Ovary (tissue), 7 donors: ENCODE measurements at regions not wholly inside any gene's neighbourhood (a gene's known extent, or its start where the extent isn't known, plus 50 kb on each side); places are given as distances from the start of the nearest gene placed in this dataset.
A peak's percentile ranks its signal among the peaks of the same experiment; 100 is the strongest.

ENCODE experiments used
- DNase-seq, 5 donors: peaks; one replicate each; pipeline ENCODE4 v3.0.0-alpha.2; 2019 to 2020
- H3K27ac ChIP-seq, 2 donors: fragments of 200-600 bp; one replicate each; pipeline versions ENCODE4 v1.5.1 to v1.8.0; 2019 to 2022
- H3K27me3 ChIP-seq: fragments of 200-600 bp; one replicate; pipeline ENCODE4 v1.8.0; 2022
- H3K36me3 ChIP-seq: fragments of 200-600 bp; sonication (generic); one replicate; pipeline ENCODE4 v1.5.1; 2019
- H3K4me1 ChIP-seq: one replicate; pipeline ENCODE4 v1.8.1; 2013; ENCODE audit warnings: mild to moderate bottlenecking, moderate library complexity; ENCODE audit not compliant: insufficient read depth
- H3K4me3 ChIP-seq: fragments of 200-600 bp; sonication (generic); one replicate; pipeline ENCODE4 v1.5.1; 2017
- H3K9me3 ChIP-seq, 2 donors: fragments of 200-600 bp in 1 of 2; sonication (generic) in 1 of 2; one replicate each; pipeline versions ENCODE4 v1.5.1 to v1.8.1; 2013 to 2019; ENCODE audit warnings: mild to moderate bottlenecking in 1 of 2, moderate library complexity in 1 of 2
- EP300 ChIP-seq: sonication (generic); formaldehyde crosslinking; IDR thresholded peaks from one replicate; pipeline ENCODE4 v1.6.1; 2017; ENCODE audit warnings: antibody characterized with exemption
- POLR2A ChIP-seq: fragments of 450-650 bp; IDR thresholded peaks from one replicate; pipeline ENCODE4 v1.6.1; 2017; ENCODE audit warnings: antibody characterized with exemption, mild to moderate bottlenecking, moderate library complexity
- WGBS, 3 donors: extraction: QIAGEN DNeasy Blood & Tissue Kit in 1 of 3; methylation state at CpG; one replicate each; pipeline versions ENCODE4 v1.1.5 to v1.1.7; 2013 to 2017; 5-methylcytosine and 5-hydroxymethylcytosine counted together
- intact Hi-C, 4 donors: fragments of 100-400 bp; cut with DNase I; formaldehyde crosslinking; loops; one replicate each; pipeline versions ENCODE4 v1.11.0 to v1.15.1; 2022 to 2023
- TF ChIP-seq, protein P1 (sequence below), 3 donors: fragments of 450-650 bp in 2 of 3; fragments of 200-600 bp in 1 of 3; IDR thresholded peaks; one replicate each; pipeline versions ENCODE4 v1.5.1 to v1.8.0; 2016 to 2022; ENCODE audit warnings: antibody characterized with exemption in 3 of 3, mild to moderate bottlenecking in 1 of 3
- donor health status: DM: no; HTN: no; CAD: no; lungs with moderate emphysema.
- donor health status: DM: no; HTN: no; CAD: no.
- donor health status: Bipolar disorder and iron deficiency.
- donor health status: DM: no; HTN: no; CAD: no.
- donor health status: DM: yes; HTN: yes; CAD: no.

DNA sequence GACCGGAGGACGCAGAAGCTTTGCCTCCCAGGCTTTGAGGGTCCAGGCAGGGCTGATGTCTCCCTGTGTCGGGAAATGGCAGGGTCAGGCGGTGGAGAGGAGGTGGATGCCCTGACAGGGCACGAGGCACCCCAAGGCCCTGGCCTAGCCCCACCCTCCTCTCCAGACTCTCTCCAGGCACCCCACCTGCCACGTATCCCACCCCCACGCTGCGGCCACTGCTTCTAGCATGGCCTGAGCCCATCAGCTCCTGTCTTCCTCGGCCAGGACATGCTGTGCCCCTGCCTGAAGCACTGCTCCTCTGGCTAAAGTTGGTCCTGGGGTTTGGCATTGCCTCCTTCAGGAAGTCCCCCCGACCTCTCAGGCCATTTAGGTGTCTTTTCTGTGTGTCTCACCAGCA is 64.2 kb upstream of the RXRA start:
- intact Hi-C loops, result no loop called here
- H3K4me1 ChIP-seq, result peaks cover 2% of the 10 kb centered on the region
- WGBS, 3 donors, result 85 to 91% (median 86%) methylated on average over 10 of the region's 10 CpGs
- no peaks in the 10 kb centered on the region for H3K9me3 ChIP-seq
- TF ChIP-seq POLR2A, result no peak
- TF ChIP-seq EP300, result no peak
- TF ChIP-seq, protein P1, sequence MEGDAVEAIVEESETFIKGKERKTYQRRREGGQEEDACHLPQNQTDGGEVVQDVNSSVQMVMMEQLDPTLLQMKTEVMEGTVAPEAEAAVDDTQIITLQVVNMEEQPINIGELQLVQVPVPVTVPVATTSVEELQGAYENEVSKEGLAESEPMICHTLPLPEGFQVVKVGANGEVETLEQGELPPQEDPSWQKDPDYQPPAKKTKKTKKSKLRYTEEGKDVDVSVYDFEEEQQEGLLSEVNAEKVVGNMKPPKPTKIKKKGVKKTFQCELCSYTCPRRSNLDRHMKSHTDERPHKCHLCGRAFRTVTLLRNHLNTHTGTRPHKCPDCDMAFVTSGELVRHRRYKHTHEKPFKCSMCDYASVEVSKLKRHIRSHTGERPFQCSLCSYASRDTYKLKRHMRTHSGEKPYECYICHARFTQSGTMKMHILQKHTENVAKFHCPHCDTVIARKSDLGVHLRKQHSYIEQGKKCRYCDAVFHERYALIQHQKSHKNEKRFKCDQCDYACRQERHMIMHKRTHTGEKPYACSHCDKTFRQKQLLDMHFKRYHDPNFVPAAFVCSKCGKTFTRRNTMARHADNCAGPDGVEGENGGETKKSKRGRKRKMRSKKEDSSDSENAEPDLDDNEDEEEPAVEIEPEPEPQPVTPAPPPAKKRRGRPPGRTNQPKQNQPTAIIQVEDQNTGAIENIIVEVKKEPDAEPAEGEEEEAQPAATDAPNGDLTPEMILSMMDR (IDR thresholded peaks at IDR 0.05), result no peak
- H3K27ac ChIP-seq, result no peak overlapping the region
- DNase-seq, result no peak
- H3K27me3 ChIP-seq, result no peaks in the 10 kb centered on the region
- H3K4me3 ChIP-seq, result no peak overlapping the region
- H3K36me3 ChIP-seq, result no peaks in the 10 kb centered on the region

DNA sequence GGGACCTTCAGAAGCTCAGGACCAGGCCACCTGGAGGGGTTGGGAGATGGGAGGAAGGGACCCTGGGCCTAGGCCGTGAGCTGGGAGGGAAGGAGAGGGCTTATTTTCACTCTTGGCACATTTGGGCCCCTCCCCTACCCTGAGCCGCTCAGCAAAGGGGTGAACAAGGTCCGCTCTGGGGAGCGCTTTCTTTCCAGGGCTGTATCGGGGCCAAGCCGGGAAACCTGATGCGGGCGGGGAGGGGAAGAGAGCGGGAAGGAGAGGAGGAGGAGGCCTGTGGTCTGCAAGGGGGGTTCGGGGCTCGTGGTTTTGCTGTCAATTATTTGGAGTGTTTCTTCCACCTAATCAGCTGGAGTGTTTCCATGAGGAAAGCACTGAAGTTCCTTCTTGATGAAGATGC is 62.7 kb upstream of the RXRA start:
- H3K4me1 ChIP-seq, result peaks cover 2% of the 10 kb centered on the region
- TF ChIP-seq, protein P1 (IDR thresholded peaks at IDR 0.05), result no peak
- TF ChIP-seq EP300 (no peak), POLR2A (no peak)
- intact Hi-C loops, result no loop called here
- no peak overlapping the region for H3K4me3 ChIP-seq
- no peaks in the 10 kb centered on the region for H3K36me3 ChIP-seq
- peak in 1 of 5 donors; percentile 43 for DNase-seq
- H3K9me3 ChIP-seq, result no peaks in the 10 kb centered on the region
- no peak overlapping the region for H3K27ac ChIP-seq
- no peaks in the 10 kb centered on the region for H3K27me3 ChIP-seq
- 4 to 10% (median 5%) methylated on average over 11 of the region's 11 CpGs for WGBS, 3 donors

DNA sequence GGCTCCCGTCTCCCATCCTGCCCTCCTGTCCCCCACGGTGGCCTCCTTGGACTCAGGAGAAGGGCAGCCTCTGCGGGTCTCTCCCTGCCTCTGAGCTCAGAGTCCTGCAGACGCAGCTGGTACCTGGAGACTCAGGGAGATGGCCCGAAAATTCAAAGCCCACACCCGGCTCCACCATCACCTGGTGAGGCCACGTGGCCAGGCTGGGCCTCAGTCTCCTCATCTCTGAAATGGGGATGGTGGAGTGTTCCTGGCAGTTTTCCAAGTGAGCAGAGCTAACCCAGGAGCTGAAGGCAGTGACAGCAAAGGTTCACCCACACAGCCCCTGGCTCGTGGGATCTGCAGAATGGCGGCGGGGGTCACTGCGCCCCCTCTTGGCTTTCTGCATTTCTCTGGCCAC is 62.1 kb upstream of the RXRA start:
- TF ChIP-seq EP300 (no peak), POLR2A (no peak)
- TF ChIP-seq, protein P1 (IDR thresholded peaks at IDR 0.05), result no peak
- H3K9me3 ChIP-seq, result no peaks in the 10 kb centered on the region
- H3K4me1 ChIP-seq, result peaks cover 2% of the 10 kb centered on the region
- no peaks in the 10 kb centered on the region for H3K36me3 ChIP-seq
- 58 to 65% (median 60%) methylated on average over 10 to 11 of the region's 11 CpGs for WGBS, 3 donors
- H3K27ac ChIP-seq, result no peak overlapping the region
- intact Hi-C loops, result no loop called here
- no peak for DNase-seq
- H3K4me3 ChIP-seq, result no peak overlapping the region
- H3K27me3 ChIP-seq, result no peaks in the 10 kb centered on the region

DNA sequence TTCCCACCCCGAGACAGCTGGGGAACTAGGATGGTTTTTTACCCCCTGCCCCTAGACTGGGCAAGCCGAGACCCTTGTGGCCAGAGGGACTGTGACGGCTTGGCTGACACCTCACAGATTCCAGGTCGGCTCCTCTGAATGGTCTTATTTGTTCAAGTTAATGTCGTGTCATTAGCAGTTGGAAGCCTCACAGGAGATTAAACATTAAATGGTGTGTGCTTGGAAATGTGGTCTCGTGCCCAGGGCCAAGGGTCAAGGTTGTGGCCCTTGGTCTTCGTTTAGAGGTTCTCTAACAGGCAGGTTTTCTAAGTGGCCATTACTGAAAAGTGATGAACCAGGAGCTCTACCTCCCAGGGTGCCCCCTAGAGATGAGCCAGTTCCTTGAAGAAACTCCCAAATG is 61.2 kb upstream of the RXRA start:
- no peak overlapping the region for H3K27ac ChIP-seq
- TF ChIP-seq, protein P1 (IDR thresholded peaks at IDR 0.05), result no peak
- TF ChIP-seq POLR2A (no peak), EP300 (no peak)
- H3K36me3 ChIP-seq, result no peaks in the 10 kb centered on the region
- H3K27me3 ChIP-seq, result no peaks in the 10 kb centered on the region
- no peak overlapping the region for H3K4me3 ChIP-seq
- no peaks in the 10 kb centered on the region for H3K9me3 ChIP-seq
- intact Hi-C loops, result no loop called here
- peaks cover 2% of the 10 kb centered on the region for H3K4me1 ChIP-seq
- DNase-seq, result no peak
- 68 to 81% (median 74%) methylated on average over 7 of the region's 7 CpGs for WGBS, 3 donors

DNA sequence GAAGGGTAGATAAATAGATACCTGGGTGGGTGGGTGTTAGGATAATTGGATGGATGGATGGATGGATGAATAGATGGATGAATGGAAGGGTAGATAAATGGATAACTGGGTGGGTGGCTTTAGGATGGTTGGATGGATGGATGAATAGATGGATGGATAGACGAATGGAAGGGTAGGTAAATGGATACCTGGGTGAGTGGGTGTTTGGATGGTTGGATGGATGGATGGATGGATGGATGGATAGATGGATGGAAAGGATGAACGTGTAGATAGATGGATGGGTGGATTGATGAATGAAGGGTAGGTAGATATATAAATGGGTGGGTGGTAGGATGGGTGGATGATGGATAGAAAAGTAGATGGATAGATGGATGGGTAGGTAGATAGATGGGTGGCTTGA is 59.8 kb upstream of the RXRA start:
- no peak overlapping the region for H3K4me3 ChIP-seq
- WGBS, 3 donors, result 88 to 94% (median 90%) methylated on average over 2 of the region's 2 CpGs

More for the DNA sequence above, 59.8 kb upstream of the RXRA start:
- Histone ChIP-seq H3K4me1 (peaks cover 2% of the 10 kb centered on the region), H3K36me3 (no peaks in the 10 kb centered on the region), H3K27me3 (no peaks in the 10 kb centered on the region), H3K9me3 (no peaks in the 10 kb centered on the region), H3K27ac (no peak overlapping the region)
- no peak for TF ChIP-seq POLR2A
- TF ChIP-seq EP300, result no peak
- TF ChIP-seq, protein P1 (IDR thresholded peaks at IDR 0.05), result no peak
- intact Hi-C loops, result no loop called here
- no peak for DNase-seq
